CD4-positive, alpha-beta T cell (primary cell): ENCODE measurements at regions not wholly inside any gene's neighbourhood (a gene's known extent, or its start where the extent isn't known, plus 50 kb on each side); places are given as distances from the start of the nearest gene placed in this dataset.

ENCODE experiments used
- ATAC-seq: fragments of 200-7000 bp; cut with Tn5 transposase; one replicate; pipeline ENCODE4 v1.10.0; 2022; ENCODE audit warnings: mild to moderate bottlenecking; ENCODE audit not compliant: poor library complexity
- CTCF ChIA-PET: fragments of 350-600 bp; sonication (Branson Sonifier 250); formaldehyde crosslinking; loops from one replicate; lab custom pipeline; 2021; ENCODE audit warnings: antibody characterized with exemption, inconsistent platforms; lab: Charles Lee
- POLR2A ChIA-PET: fragments of 350-600 bp; sonication (Branson Sonifier 250); formaldehyde crosslinking; loops from one replicate; lab custom pipeline; 2021; ENCODE audit warnings: antibody characterized with exemption, inconsistent platforms; lab: Charles Lee
- DNase-seq, 14 experiments: peaks; one replicate each; pipeline ENCODE4 v3.0.0-alpha.2; 2013 to 2020; ENCODE audit warnings: mixed read lengths in 2 of 14
- H3K27ac ChIP-seq, 2 donors: one replicate each; pipeline versions ENCODE4 v1.5.1 to v1.7.0; 2013; ENCODE audit warnings: low read length in 2 of 2, low read depth in 1 of 2, mild to moderate bottlenecking in 1 of 2
- H3K27me3 ChIP-seq, 2 experiments: 1 replicate in 1 of 2; 2 replicates in 1 of 2; pipeline versions ENCODE4 v1.6.1 to v1.7.0; 2013; ENCODE audit warnings: low read length in 2 of 2, control low read depth in 1 of 2, mild to moderate bottlenecking in 1 of 2, moderate library complexity in 1 of 2; ENCODE audit not compliant: insufficient read depth in 2 of 2, control insufficient read depth in 1 of 2
- H3K36me3 ChIP-seq: one replicate; pipeline ENCODE4 v1.6.1; 2013; ENCODE audit warnings: low read length, control low read depth; ENCODE audit not compliant: insufficient read depth
- H3K4me1 ChIP-seq: one replicate; pipeline ENCODE4 v1.6.1; 2013; ENCODE audit warnings: low read length, control low read depth; ENCODE audit not compliant: insufficient read depth
- H3K4me3 ChIP-seq: one replicate; pipeline ENCODE4 v1.5.1; 2013; ENCODE audit warnings: mild to moderate bottlenecking, low read length, moderate library complexity
- H3K9me3 ChIP-seq, 2 experiments: 1 replicate in 1 of 2; 2 replicates in 1 of 2; pipeline versions ENCODE4 v1.6.1 to v1.7.0; 2013; ENCODE audit warnings: low read length in 2 of 2, mild to moderate bottlenecking in 2 of 2, control low read depth in 1 of 2, moderate library complexity in 1 of 2; ENCODE audit not compliant: control insufficient read depth in 1 of 2, insufficient read depth in 1 of 2
- H3K27ac Mint-ChIP-seq: one replicate; pipeline ENCODE4 v1.8.0; 2020; ENCODE audit warnings: mixed read lengths
- H3K27me3 Mint-ChIP-seq: one replicate; pipeline ENCODE4 v1.8.0; 2021; ENCODE audit warnings: mixed read lengths
- H3K36me3 Mint-ChIP-seq: one replicate; pipeline ENCODE4 v1.8.0; 2021; ENCODE audit warnings: low read depth, mixed read lengths
- H3K4me1 Mint-ChIP-seq: one replicate; pipeline ENCODE4 v1.8.0; 2021; ENCODE audit warnings: low read depth, mixed read lengths
- H3K4me3 Mint-ChIP-seq: one replicate; pipeline ENCODE4 v1.8.0; 2020; ENCODE audit warnings: mild to moderate bottlenecking, mixed read lengths
- H3K9me3 Mint-ChIP-seq: one replicate; pipeline ENCODE4 v1.8.0; 2020; ENCODE audit warnings: mixed read lengths
- intact Hi-C, 2 experiments: fragments of 100-400 bp; cut with DNase I in 1 of 2; cut with micrococcal nuclease in 1 of 2; formaldehyde crosslinking; loops; one replicate each; pipeline versions ENCODE4 v1.15.1 to v1.9.0; 2023 to 2025; cut with DNase I, micrococcal nuclease
- TF ChIP-seq, protein P1 (sequence below): fragments of 200-600 bp; IDR thresholded peaks from one replicate; pipeline ENCODE4 v1.8.0; 2022; ENCODE audit warnings: antibody characterized with exemption, mild to moderate bottlenecking

DNA sequence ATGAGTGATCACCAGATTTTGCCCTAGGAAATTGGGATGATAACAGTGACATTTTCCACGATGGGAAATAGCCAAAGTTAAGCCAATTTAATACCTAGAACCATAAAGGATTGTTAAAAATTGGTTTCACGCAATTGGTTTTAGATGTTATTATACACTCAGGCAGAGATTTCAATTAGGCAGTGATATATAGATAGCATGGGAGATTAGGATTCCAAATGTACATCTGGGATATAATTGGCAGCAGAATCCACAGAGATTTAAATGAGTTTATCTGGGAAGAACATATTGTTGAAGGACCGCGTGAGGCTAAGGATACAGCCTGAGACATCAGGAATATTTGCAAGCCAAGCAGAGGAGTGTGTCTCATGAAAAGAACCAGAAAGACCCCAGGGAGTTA, 351.6 kb downstream of the GPM6A start:
- no peaks in the 10 kb centered on the region for H3K9me3 ChIP-seq
- H3K27ac ChIP-seq, result no peak overlapping the region
- H3K27me3 ChIP-seq, result no peaks in the 10 kb centered on the region
- no peaks in the 10 kb centered on the region for H3K36me3 ChIP-seq
- ChIA-PET POLR2A (no interaction called here), CTCF (no interaction called here)
- intact Hi-C loops, result no loop called here
- Mint-ChIP-seq H3K4me3 (no peak overlapping the region), H3K9me3 (peaks cover 3% of the 10 kb centered on the region), H3K27ac (no peak overlapping the region), H3K36me3 (no peaks in the 10 kb centered on the region), H3K4me1 (no peaks in the 10 kb centered on the region), H3K27me3 (no peaks in the 10 kb centered on the region)
- ATAC-seq (no peak), DNase-seq (no peak)
- no peaks in the 10 kb centered on the region for H3K4me1 ChIP-seq
- no peak overlapping the region for H3K4me3 ChIP-seq
- TF ChIP-seq, protein P1, sequence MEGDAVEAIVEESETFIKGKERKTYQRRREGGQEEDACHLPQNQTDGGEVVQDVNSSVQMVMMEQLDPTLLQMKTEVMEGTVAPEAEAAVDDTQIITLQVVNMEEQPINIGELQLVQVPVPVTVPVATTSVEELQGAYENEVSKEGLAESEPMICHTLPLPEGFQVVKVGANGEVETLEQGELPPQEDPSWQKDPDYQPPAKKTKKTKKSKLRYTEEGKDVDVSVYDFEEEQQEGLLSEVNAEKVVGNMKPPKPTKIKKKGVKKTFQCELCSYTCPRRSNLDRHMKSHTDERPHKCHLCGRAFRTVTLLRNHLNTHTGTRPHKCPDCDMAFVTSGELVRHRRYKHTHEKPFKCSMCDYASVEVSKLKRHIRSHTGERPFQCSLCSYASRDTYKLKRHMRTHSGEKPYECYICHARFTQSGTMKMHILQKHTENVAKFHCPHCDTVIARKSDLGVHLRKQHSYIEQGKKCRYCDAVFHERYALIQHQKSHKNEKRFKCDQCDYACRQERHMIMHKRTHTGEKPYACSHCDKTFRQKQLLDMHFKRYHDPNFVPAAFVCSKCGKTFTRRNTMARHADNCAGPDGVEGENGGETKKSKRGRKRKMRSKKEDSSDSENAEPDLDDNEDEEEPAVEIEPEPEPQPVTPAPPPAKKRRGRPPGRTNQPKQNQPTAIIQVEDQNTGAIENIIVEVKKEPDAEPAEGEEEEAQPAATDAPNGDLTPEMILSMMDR, result no peak

DNA sequence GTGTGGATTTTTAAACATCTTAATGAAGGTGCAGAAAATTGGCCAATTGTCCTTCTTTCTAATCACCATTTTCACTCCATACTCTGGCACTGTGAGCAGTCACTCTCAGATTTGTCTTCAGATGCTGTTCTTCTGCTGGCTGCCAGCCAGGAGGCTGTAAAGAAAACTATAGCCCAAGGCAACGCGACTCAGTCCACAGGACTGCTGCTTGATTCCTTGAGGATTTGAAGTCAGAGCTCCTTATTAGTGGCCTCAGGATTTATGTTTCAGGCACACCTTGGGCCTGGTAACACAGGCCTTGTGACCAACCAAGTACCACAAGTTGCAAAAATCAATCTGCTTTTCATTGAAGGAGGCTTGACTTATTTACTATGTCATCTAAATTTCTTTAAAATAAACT, 342.6 kb downstream of the GPM6A start:
- no peaks in the 10 kb centered on the region for H3K36me3 Mint-ChIP-seq

DNA sequence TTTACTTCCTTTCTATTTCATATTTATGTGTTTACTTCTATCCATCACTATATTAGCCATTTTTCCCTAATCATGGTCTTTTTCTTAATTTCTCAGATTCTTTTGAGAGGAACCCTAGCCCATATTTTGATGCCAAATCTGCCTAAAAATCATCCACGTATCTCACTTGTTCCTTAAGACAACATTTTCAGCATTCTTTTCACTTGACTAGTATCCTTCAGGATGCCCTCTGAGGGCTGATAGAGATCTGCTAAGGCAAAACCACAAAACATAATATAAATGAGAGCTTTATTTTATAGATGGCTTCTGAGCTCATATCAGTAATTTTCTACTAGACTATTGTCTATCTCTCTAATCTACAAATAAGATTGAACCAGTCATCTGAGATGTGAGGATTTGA, 341.9 kb downstream of the GPM6A start:
- no peaks in the 10 kb centered on the region for H3K36me3 Mint-ChIP-seq
- TF ChIP-seq, protein P1, result no peak
- H3K27me3 ChIP-seq, result no peaks in the 10 kb centered on the region
- H3K9me3 Mint-ChIP-seq, result peaks cover 9% of the 10 kb centered on the region
- H3K4me1 ChIP-seq, result no peaks in the 10 kb centered on the region
- H3K9me3 ChIP-seq, result peaks cover 0 to 10% of the 10 kb centered on the region in 2 experiments
- H3K4me3 ChIP-seq, result no peak overlapping the region
- DNase-seq, result no peak
- intact Hi-C loops, result no loop called here
- no peaks in the 10 kb centered on the region for H3K36me3 ChIP-seq
- ChIA-PET CTCF (no interaction called here), POLR2A (no interaction called here)
- H3K4me1 Mint-ChIP-seq, result no peaks in the 10 kb centered on the region
- H3K27ac Mint-ChIP-seq, result no peak overlapping the region
- H3K27me3 Mint-ChIP-seq, result no peaks in the 10 kb centered on the region
- ATAC-seq, result no peak
- H3K27ac ChIP-seq, result no peak overlapping the region
- no peak overlapping the region for H3K4me3 Mint-ChIP-seq

More for the DNA sequence above, 342.6 kb downstream of the GPM6A start:
- no peaks in the 10 kb centered on the region for H3K27me3 Mint-ChIP-seq
- Histone ChIP-seq H3K27ac (no peak overlapping the region), H3K4me3 (no peak overlapping the region), H3K4me1 (no peaks in the 10 kb centered on the region), H3K9me3 (peaks cover 0 to 10% of the 10 kb centered on the region in 2 experiments), H3K27me3 (no peaks in the 10 kb centered on the region), H3K36me3 (no peaks in the 10 kb centered on the region)
- TF ChIP-seq, protein P1, result no peak
- no peak overlapping the region for H3K27ac Mint-ChIP-seq
- ATAC-seq (no peak), DNase-seq (no peak)
- no peak overlapping the region for H3K4me3 Mint-ChIP-seq
- ChIA-PET POLR2A (no interaction called here), CTCF (no interaction called here)
- H3K4me1 Mint-ChIP-seq, result no peaks in the 10 kb centered on the region
- peaks cover 9% of the 10 kb centered on the region for H3K9me3 Mint-ChIP-seq
- intact Hi-C loops, result no loop called here
